HCT116 (cell line): ENCODE measurements at regions not wholly inside any gene's neighbourhood (a gene's known extent, or its start where the extent isn't known, plus 50 kb on each side); places are given as distances from the start of the nearest gene placed in this dataset.

ENCODE experiments used
- ATAC-seq: fragments of 200-7000 bp; cut with Tn5 transposase; 2 replicates; pipeline ENCODE4 v1.9.1; 2020; ENCODE audit warnings: mild to moderate bottlenecking, moderate library complexity
- BruUV-seq: library from RNA; stranded (reverse); fragments of 400-500 nt; replicated peaks from 2 replicates; lab custom pipeline; 2021; lab: Mats Ljungman, UMichigan
- CTCF ChIA-PET: fragments of 300-600 bp; sonication (Branson Sonifier 250); formaldehyde crosslinking; loops from one replicate; lab custom pipeline; 2021; ENCODE audit warnings: antibody characterized with exemption; lab: Charles Lee
- POLR2A ChIA-PET: fragments of 300-600, 350-600 bp; sonication (Branson Sonifier 250); formaldehyde crosslinking; loops from one replicate; lab custom pipeline; 2021; ENCODE audit warnings: antibody characterized with exemption; lab: Charles Lee
- RAD21 ChIA-PET, 2 experiments: fragments of 300-600 bp; sonication (Branson Sonifier 250); formaldehyde crosslinking; loops; one replicate each; lab custom pipeline; 2023; ENCODE audit warnings: low total read pairs in 2 of 2; ENCODE audit not compliant: uncharacterized antibody in 2 of 2, unreplicated experiment in 2 of 2, low non-redundant PET in 1 of 2; lab: Charles Lee
- DNase-seq: peaks from one replicate; pipeline ENCODE4 v3.0.0-alpha.2; 2010; ENCODE audit warnings: low read depth, low spot score
- H2AFZ ChIP-seq: fragments of 200-600 bp; shearing (Covaris generic), sonication (generic); 2 replicates; pipeline ENCODE4 v1.6.1; 2017; ENCODE audit warnings: low read depth, mixed run types, mixed read lengths, antibody characterized with exemption, low read length; ENCODE audit not compliant: poor library complexity, severe bottlenecking
- H3K27ac ChIP-seq: 2 replicates; pipeline ENCODE4 v1.5.1; 2012; ENCODE audit warnings: low read depth, low read length
- H3K27me3 ChIP-seq: fragments of 200-600 bp; sonication (generic); 2 replicates; pipeline ENCODE4 v1.6.1; 2016; ENCODE audit warnings: mixed run types, low read length, mixed read lengths; ENCODE audit not compliant: insufficient read depth
- H3K36me3 ChIP-seq, 2 experiments: fragments of 200-500 bp in 1 of 2; fragments of 200-600 bp in 1 of 2; sonication (Bioruptor generic) in 1 of 2; sonication (generic) in 1 of 2; 2 replicates each; pipeline versions ENCODE4 v1.5.1 to v1.6.1; 2014 to 2016; ENCODE audit warnings: low read length in 2 of 2, inconsistent platforms in 1 of 2, mixed read lengths in 1 of 2, mixed run types in 1 of 2; ENCODE audit not compliant: insufficient read depth in 2 of 2, control insufficient read depth in 1 of 2
- H3K4me1 ChIP-seq, 2 experiments: fragments of 200-600 bp in 1 of 2; sonication (generic) in 1 of 2; 2 replicates each; pipeline versions ENCODE4 v1.5.1 to v1.6.1; 2012 to 2017; ENCODE audit warnings: low read length in 2 of 2, inconsistent platforms in 1 of 2, mild to moderate bottlenecking in 1 of 2, mixed read lengths in 1 of 2, mixed run types in 1 of 2, moderate library complexity in 1 of 2; ENCODE audit not compliant: insufficient read depth in 2 of 2, control insufficient read depth in 1 of 2
- H3K4me2 ChIP-seq: fragments of 200-600 bp; sonication (generic); 2 replicates; pipeline ENCODE4 v1.6.1; 2017; ENCODE audit warnings: mixed run types, low read length, mixed read lengths
- H3K4me3 ChIP-seq, 2 experiments: fragments of 200-600 bp in 1 of 2; sonication (generic) in 1 of 2; replicated peaks in 1 of 2; 2 replicates each; pipeline ENCODE4 v1.5.1; 2011 to 2016; ENCODE audit warnings: low read length in 2 of 2, control low read depth in 1 of 2, low read depth in 1 of 2, mild to moderate bottlenecking in 1 of 2, mixed read lengths in 1 of 2, mixed run types in 1 of 2
- H3K79me2 ChIP-seq: fragments of 200-600 bp; sonication (generic); 2 replicates; pipeline ENCODE4 v1.6.1; 2017; ENCODE audit warnings: mild to moderate bottlenecking, mixed run types, low read length, moderate library complexity, mixed read lengths; ENCODE audit not compliant: insufficient read depth
- H3K9ac ChIP-seq: fragments of 200-600 bp; sonication (generic); 2 replicates; pipeline ENCODE4 v1.6.1; 2016; ENCODE audit warnings: low read length, mixed read lengths
- H3K9me2 ChIP-seq: fragments of 200-600 bp; sonication (generic), shearing (Covaris generic); 2 replicates; pipeline ENCODE4 v1.6.1; 2017; ENCODE audit warnings: mixed run types, mild to moderate bottlenecking, moderate library complexity; ENCODE audit not compliant: insufficient read depth
- H3K9me3 ChIP-seq, 2 experiments: fragments of 200-500 bp in 1 of 2; fragments of 200-600 bp in 1 of 2; sonication (Bioruptor generic) in 1 of 2; sonication (generic) in 1 of 2; 2 replicates each; pipeline ENCODE4 v1.6.1; 2014 to 2017; ENCODE audit warnings: low read length in 2 of 2, mixed read lengths in 2 of 2, inconsistent platforms in 1 of 2, low read depth in 1 of 2, mild to moderate bottlenecking in 1 of 2, mixed run types in 1 of 2, moderate library complexity in 1 of 2; ENCODE audit not compliant: control insufficient read depth in 1 of 2, insufficient read depth in 1 of 2
- H4K20me1 ChIP-seq: fragments of 200-600 bp; sonication (generic), shearing (Covaris generic); 2 replicates; pipeline ENCODE4 v1.6.1; 2017; ENCODE audit warnings: mixed run types, mild to moderate bottlenecking, moderate library complexity; ENCODE audit not compliant: insufficient read depth
- CTCF ChIP-seq, 3 experiments: fragments of 200-600 bp in 1 of 3; sonication (generic) in 1 of 3; IDR thresholded peaks in 2 of 3; conservative IDR thresholded peaks in 1 of 3; 2 replicates each; pipeline ENCODE4 v1.5.1; 2012 to 2017; ENCODE audit warnings: low read depth in 2 of 3, low read length in 2 of 3, antibody characterized with exemption in 1 of 3, borderline replicate concordance in 1 of 3, control low read depth in 1 of 3, mild to moderate bottlenecking in 1 of 3, mixed read lengths in 1 of 3, mixed run types in 1 of 3, moderate library complexity in 1 of 3; ENCODE audit not compliant: insufficient read depth in 1 of 3
- ELF1 ChIP-seq: IDR thresholded peaks from 2 replicates; pipeline ENCODE4 v1.6.1; 2012; ENCODE audit warnings: low read depth, borderline replicate concordance
- EZH2 ChIP-seq: fragments of 200-600 bp; sonication (generic); IDR thresholded peaks from 2 replicates; pipeline ENCODE4 v1.6.1; 2017; ENCODE audit warnings: antibody characterized with exemption, mixed run types
- EZH2phosphoT487 ChIP-seq: fragments of 200-600 bp; IDR thresholded peaks from 2 replicates; pipeline ENCODE4 v1.6.1; 2018; ENCODE audit warnings: antibody characterized with exemption, borderline replicate concordance
- POLR2AphosphoS5 ChIP-seq: IDR thresholded peaks from 2 replicates; pipeline ENCODE4 v1.6.1; 2011; ENCODE audit warnings: mild to moderate bottlenecking, low read depth, low read length, moderate library complexity
- RAD21 ChIP-seq: IDR thresholded peaks from 2 replicates; pipeline ENCODE4 v1.6.1; 2012; ENCODE audit warnings: low read depth, mild to moderate bottlenecking
- SRF ChIP-seq: IDR thresholded peaks from 2 replicates; pipeline ENCODE4 v1.6.1; 2012; ENCODE audit warnings: low read depth
- ZFX ChIP-seq: fragments of 450-650 bp; IDR thresholded peaks from 2 replicates; pipeline ENCODE4 v1.6.1; 2017
- intact Hi-C: fragments of 100-400 bp; cut with micrococcal nuclease; formaldehyde crosslinking; loops from 2 replicates; pipeline ENCODE4 v1.10.0; 2022
- TF ChIP-seq, protein P1 (sequence below): IDR thresholded peaks from 2 replicates; pipeline ENCODE4 v1.6.1; 2012

GRCh38 chr21:25025596-25025995 lies 581.7 kb downstream of the MRPL39 start (continued):
- TF ChIP-seq ELF1 (no peak), SRF (no peak), ZFX (no peak)
- TF ChIP-seq, all 23 proteins: peak for 0

GRCh38 chr21:25024639-25025038 lies 582.6 kb downstream of the MRPL39 start:
- ChIA-PET CTCF (no interaction called here), POLR2A (no interaction called here), RAD21 (no interaction called here)
- H3K27ac ChIP-seq: no peak overlapping the region
- H3K27me3 ChIP-seq: no peaks in the 10 kb centered on the region
- H3K4me1 ChIP-seq: no peaks in the 10 kb centered on the region
- intact Hi-C loops: no loop called here
- H3K36me3 ChIP-seq: no peaks in the 10 kb centered on the region
- no peak overlapping the region for H3K4me2 ChIP-seq
- TF ChIP-seq RAD21: no peak
- TF ChIP-seq EZH2: no peak
- TF ChIP-seq CTCF (IDR thresholded peaks at IDR 0.05 in 2 of 3, conservative IDR thresholded peaks at IDR 0.05 in 1 of 3; ENCODE audit: borderline replicate concordance in 1 of 3, insufficient read depth in 1 of 3, low read depth in 2 of 3, low read length in 2 of 3): no peak
- TF ChIP-seq POLR2AphosphoS5: no peak
- TF ChIP-seq EZH2phosphoT487: no peak
- no peak for TF ChIP-seq ZFX
- TF ChIP-seq, protein P1, sequence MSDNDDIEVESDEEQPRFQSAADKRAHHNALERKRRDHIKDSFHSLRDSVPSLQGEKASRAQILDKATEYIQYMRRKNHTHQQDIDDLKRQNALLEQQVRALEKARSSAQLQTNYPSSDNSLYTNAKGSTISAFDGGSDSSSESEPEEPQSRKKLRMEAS: no peak
- H3K9me2 ChIP-seq: no peaks in the 10 kb centered on the region
- BruUV-seq: no TSS peak
- ATAC-seq (no peak), DNase-seq (no peak)
- no peaks in the 10 kb centered on the region for H3K79me2 ChIP-seq
- H2AFZ ChIP-seq: no peak overlapping the region
- peaks cover 22 to 41% of the 10 kb centered on the region in 2 experiments; a peak in 2 of 4 replicates for H3K9me3 ChIP-seq
- H3K4me3 ChIP-seq: no peak overlapping the region
- H4K20me1 ChIP-seq: no peaks in the 10 kb centered on the region
- H3K9ac ChIP-seq: no peak overlapping the region
